ENCODE measurements at regions not wholly inside any gene's neighbourhood (a gene's known extent, or its start where the extent isn't known, plus 50 kb on each side); places are given as distances from the start of the nearest gene placed in this dataset.

DNA sequence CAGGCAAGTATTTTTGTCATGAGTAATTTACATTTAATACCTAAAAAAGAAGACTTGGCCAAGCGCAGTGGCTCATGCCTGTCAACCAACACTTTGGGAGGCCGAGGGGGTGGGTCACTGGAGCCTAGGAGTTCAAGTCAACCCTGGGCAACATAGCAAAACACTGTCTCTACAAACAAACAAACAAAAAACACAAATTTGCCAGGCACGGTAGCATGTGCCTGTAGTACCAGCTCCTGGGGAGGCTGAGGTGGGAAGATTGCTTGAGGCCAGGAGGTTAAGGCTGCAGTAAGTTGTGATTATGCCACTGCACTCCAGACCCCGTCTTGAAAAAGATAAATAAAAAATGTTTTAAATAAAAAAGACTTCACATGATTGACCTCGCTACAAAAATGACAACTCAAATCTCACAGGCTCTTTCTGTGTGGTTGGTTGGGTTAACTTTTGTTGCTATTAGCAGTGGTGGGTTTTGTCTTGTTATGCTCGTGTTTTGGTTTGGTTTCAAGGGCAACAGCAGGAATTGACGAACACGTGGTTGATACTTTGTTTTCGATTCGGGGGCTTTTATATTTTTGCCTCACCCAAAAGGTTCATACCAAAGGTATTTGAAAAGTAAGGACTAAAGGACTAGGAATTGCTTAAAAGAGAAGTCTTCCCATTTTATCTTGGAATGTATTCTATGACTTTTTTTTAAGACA, 227.2 kb upstream of the MKLN1 start:
- no peak overlapping the region for H3K4me2 ChIP-seq (ENCODE audit: low read depth, low read length)
- H3K27ac ChIP-seq (ENCODE audit: low read length) = no peak overlapping the region
- H3K27me3 ChIP-seq (replicated peaks; ENCODE audit: insufficient read depth, low read length) = no peaks in the 10 kb centered on the region
- H4K20me1 ChIP-seq (ENCODE audit: insufficient read depth, low read length) = peaks cover 68% of the 10 kb centered on the region
- H3K9me3 ChIP-seq (replicated peaks; ENCODE audit: insufficient read depth, low read length) = no peaks in the 10 kb centered on the region
- no peak for DNase-seq
- no peak overlapping the region for H3K9ac ChIP-seq (ENCODE audit: low read length)
- no peak overlapping the region for H2AFZ ChIP-seq (ENCODE audit: low read length)
- no peaks in the 10 kb centered on the region for H3K9me2 ChIP-seq (replicated peaks; ENCODE audit: insufficient read depth, low read length)
- no peak overlapping the region for H3K4me3 ChIP-seq (ENCODE audit: low read length)
- peaks cover 9% of the 10 kb centered on the region for H3K36me3 ChIP-seq (replicated peaks; ENCODE audit: insufficient read depth, low read length)
- peaks cover 16% of the 10 kb centered on the region for H3K4me1 ChIP-seq (ENCODE audit: low read length)
- H3K79me2 ChIP-seq (ENCODE audit: low read length) = peaks cover 100% of the 10 kb centered on the region
- no peak for TF ChIP-seq EZH2phosphoT487 (IDR thresholded peaks at IDR 0.05; ENCODE audit: low read length)
- TF ChIP-seq, protein P1, sequence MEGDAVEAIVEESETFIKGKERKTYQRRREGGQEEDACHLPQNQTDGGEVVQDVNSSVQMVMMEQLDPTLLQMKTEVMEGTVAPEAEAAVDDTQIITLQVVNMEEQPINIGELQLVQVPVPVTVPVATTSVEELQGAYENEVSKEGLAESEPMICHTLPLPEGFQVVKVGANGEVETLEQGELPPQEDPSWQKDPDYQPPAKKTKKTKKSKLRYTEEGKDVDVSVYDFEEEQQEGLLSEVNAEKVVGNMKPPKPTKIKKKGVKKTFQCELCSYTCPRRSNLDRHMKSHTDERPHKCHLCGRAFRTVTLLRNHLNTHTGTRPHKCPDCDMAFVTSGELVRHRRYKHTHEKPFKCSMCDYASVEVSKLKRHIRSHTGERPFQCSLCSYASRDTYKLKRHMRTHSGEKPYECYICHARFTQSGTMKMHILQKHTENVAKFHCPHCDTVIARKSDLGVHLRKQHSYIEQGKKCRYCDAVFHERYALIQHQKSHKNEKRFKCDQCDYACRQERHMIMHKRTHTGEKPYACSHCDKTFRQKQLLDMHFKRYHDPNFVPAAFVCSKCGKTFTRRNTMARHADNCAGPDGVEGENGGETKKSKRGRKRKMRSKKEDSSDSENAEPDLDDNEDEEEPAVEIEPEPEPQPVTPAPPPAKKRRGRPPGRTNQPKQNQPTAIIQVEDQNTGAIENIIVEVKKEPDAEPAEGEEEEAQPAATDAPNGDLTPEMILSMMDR (IDR thresholded peaks at IDR 0.05; ENCODE audit: low read length) = no peak
- TF ChIP-seq EZH2 (optimal IDR thresholded peaks at IDR 0.05; ENCODE audit: low read depth, low read length) = no peak
- H3F3A ChIP-seq (ENCODE audit: insufficient read depth, low read length) = no peaks in the 10 kb centered on the region; the same call in 1 of the 2 replicates

- H3K4me2 ChIP-seq (ENCODE audit: low read depth, low read length) = 0 out of 2 replicates have a peak overlapping the region, but pooled peaks have one; percentile 88
- peaks cover 42% of the 10 kb centered on the region for H4K20me1 ChIP-seq (ENCODE audit: insufficient read depth, low read length)
- TF ChIP-seq EZH2phosphoT487 (IDR thresholded peaks at IDR 0.05; ENCODE audit: low read length) = no peak
- no peak for TF ChIP-seq EZH2 (optimal IDR thresholded peaks at IDR 0.05; ENCODE audit: low read depth, low read length)
- TF ChIP-seq, protein P1 (IDR thresholded peaks at IDR 0.05; ENCODE audit: low read length) = no peak
- no peaks in the 10 kb centered on the region for H3K9me3 ChIP-seq (replicated peaks; ENCODE audit: insufficient read depth, low read length)
- no peak overlapping the region for H3K27ac ChIP-seq (ENCODE audit: low read length)
- no peaks in the 10 kb centered on the region for H3K9me2 ChIP-seq (replicated peaks; ENCODE audit: insufficient read depth, low read length)
- peaks cover 19% of the 10 kb centered on the region for H3K4me1 ChIP-seq (ENCODE audit: low read length)
- no peak overlapping the region for H2AFZ ChIP-seq (ENCODE audit: low read length)
- no peaks in the 10 kb centered on the region for H3K27me3 ChIP-seq (replicated peaks; ENCODE audit: insufficient read depth, low read length)
- DNase-seq = no peak
- H3K9ac ChIP-seq (ENCODE audit: low read length) = no peak overlapping the region
- peaks cover 90% of the 10 kb centered on the region for H3K79me2 ChIP-seq (ENCODE audit: low read length)
- H3F3A ChIP-seq (ENCODE audit: insufficient read depth, low read length) = peaks cover 24% of the 10 kb centered on the region
- H3K4me3 ChIP-seq (ENCODE audit: low read length) = no peak overlapping the region
- H3K36me3 ChIP-seq (replicated peaks; ENCODE audit: insufficient read depth, low read length) = peaks cover 9% of the 10 kb centered on the region; the same call in 1 of the 2 replicates
These were observed 223.7 kb upstream of the MKLN1 start for GRCh38 chr7:131103997-131104396.

- H3K9me2 ChIP-seq (replicated peaks; ENCODE audit: insufficient read depth, low read length) = no peaks in the 10 kb centered on the region
- H3K9me3 ChIP-seq (replicated peaks; ENCODE audit: insufficient read depth, low read length) = no peaks in the 10 kb centered on the region
- H2AFZ ChIP-seq (ENCODE audit: low read length) = no peak overlapping the region
- H3K79me2 ChIP-seq (ENCODE audit: low read length) = peaks cover 89% of the 10 kb centered on the region
- H4K20me1 ChIP-seq (ENCODE audit: insufficient read depth, low read length) = peaks cover 38% of the 10 kb centered on the region
- H3K4me3 ChIP-seq (ENCODE audit: low read length) = peak overlapping the region; percentile 63
- TF ChIP-seq EZH2phosphoT487 (IDR thresholded peaks at IDR 0.05; ENCODE audit: low read length) (no peak), EZH2 (optimal IDR thresholded peaks at IDR 0.05; ENCODE audit: low read depth, low read length) (no peak)
- TF ChIP-seq, protein P1 (IDR thresholded peaks at IDR 0.05; ENCODE audit: low read length) = no peak
- H3K9ac ChIP-seq (ENCODE audit: low read length) = peak overlapping the region; percentile 35; the same call in 1 of the 2 replicates
- H3K27ac ChIP-seq (ENCODE audit: low read length) = no peak overlapping the region
- peaks cover 21% of the 10 kb centered on the region for H3K4me1 ChIP-seq (ENCODE audit: low read length)
- no peak for DNase-seq
- H3K27me3 ChIP-seq (replicated peaks; ENCODE audit: insufficient read depth, low read length) = no peaks in the 10 kb centered on the region
- H3K4me2 ChIP-seq (ENCODE audit: low read depth, low read length) = peak overlapping the region; percentile 88
- H3F3A ChIP-seq (ENCODE audit: insufficient read depth, low read length) = peaks cover 28% of the 10 kb centered on the region
- H3K36me3 ChIP-seq (replicated peaks; ENCODE audit: insufficient read depth, low read length) = peaks cover 9% of the 10 kb centered on the region; the same call in 1 of the 2 replicates
These were observed 222.9 kb upstream of the MKLN1 start for GRCh38 chr7:131104596-131105293.
